Stimulated activated CD8-positive, alpha-beta memory T cell treated with anti-CD3 and anti-CD28 coated beads, Interleukin-7, amount 100 ng/mL, for 48 hours (primary cell): ENCODE measurements at regions not wholly inside any gene's neighbourhood (a gene's known extent, or its start where the extent isn't known, plus 50 kb on each side); places are given as distances from the start of the nearest gene placed in this dataset.

Experiments
- DNase-seq, 2 donors: peaks; one replicate each; pipeline ENCODE4 v3.0.0-alpha.2; 2020; ENCODE audit warnings: low read depth in 1 of 2; ENCODE audit errors: extremely low read depth in 1 of 2

- no peak for DNase-seq
Observed at GRCh38 chr14:83314764-83315163, 1781.1 kb upstream of the SEL1L start.

GRCh38 chr14:83316356-83316755 lies 1782.7 kb upstream of the SEL1L start:
- DNase-seq: no peak

DNA sequence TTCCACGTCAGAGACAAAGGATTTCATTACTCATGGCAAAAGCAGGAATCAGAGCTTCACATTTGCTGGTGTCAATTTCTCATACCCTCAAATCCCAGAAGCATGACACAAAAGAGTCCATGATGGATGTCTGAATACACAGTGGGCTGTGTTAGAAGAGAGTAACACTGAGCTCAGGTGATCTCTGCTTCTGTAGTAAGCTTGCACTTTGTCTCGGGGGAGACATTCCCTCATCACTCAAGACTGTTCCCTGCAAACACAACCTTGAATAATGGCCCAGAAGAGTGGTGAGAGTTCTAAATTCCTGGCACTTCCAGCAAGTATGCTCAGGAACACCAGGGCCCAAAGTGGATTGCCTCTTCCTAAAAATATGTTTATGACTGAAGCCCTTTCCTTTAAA lies 1787.2 kb upstream of the SEL1L start:
- DNase-seq: no peak

- DNase-seq: no peak
Observed at GRCh38 chr14:83331513-83331912, 1797.9 kb upstream of the SEL1L start.

DNA sequence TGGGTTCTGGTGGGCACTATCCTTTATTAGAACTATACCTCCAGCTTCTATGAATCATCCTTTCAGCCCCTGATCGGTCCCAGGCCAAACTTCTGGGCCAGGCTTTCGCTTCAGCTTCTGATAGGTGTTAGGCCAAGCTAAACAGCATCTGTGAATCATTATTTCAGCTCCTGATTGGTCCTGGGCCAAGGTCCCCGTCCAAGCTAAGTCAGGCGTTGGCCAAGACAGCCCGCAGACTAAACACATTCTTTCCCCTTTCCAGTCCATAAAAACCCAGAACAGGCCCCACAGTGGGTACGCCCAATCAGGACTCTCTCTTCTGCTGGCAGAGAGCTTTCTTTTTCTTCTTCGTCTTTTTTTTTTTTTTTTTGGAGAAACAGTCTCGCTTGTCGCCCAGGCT lies 1808.9 kb upstream of the SEL1L start:
- no peak for DNase-seq

GRCh38 chr14:83347874-83348273 lies 1814.2 kb upstream of the SEL1L start:
- DNase-seq: no peak

- DNase-seq: no peak
Observed at GRCh38 chr14:83355609-83356008, 1822.0 kb upstream of the SEL1L start.

DNA sequence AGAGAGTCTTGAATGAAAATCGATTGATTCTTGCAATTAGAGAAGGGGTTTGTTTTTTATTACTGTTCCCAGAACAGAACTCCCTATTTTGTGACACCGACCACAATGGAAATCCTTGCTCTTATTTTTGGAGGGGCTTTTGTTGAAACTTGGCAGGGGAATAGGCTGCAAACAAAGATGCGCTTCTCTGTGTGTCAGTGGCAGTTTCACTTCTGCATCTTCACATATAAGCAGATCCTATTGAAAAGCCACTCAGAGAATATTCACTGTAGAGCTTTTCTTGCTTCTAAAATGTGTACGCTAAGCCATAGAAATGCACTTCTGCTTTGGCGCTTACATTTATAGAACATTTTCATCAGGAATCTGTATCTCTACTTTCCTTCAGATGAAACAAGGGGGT lies 1822.4 kb upstream of the SEL1L start:
- no peak for DNase-seq

- no peak for DNase-seq
Observed at GRCh38 chr14:83372271-83372670, 1838.6 kb upstream of the SEL1L start.

- DNase-seq: no peak
Observed at GRCh38 chr14:83379436-83379835, 1845.8 kb upstream of the SEL1L start.

- no peak for DNase-seq
Observed at GRCh38 chr14:83384253-83384652, 1850.6 kb upstream of the SEL1L start.

- no peak for DNase-seq
Observed at GRCh38 chr14:83395321-83395720, 1861.7 kb upstream of the SEL1L start.

DNA sequence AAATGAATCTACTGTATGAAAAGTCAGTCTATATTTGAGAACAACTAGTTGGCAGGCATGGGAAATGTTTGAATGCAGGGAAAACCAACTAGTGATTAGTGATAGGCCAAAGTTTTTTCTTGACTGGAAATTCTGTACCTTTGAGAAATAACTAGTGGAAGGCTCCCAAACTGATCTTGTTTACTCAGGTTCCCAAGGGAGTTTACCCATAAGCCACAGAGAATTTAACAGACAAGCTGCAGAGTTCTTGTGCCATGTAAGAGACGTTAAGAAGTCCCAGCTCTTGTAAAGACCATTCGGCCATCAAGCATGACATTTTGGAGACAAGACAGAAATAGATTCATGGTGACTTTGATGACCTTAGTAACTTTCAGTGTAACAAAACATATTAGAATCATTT lies 1882.8 kb upstream of the SEL1L start:
- DNase-seq: no peak

GRCh38 chr14:83419420-83419819 lies 1885.8 kb upstream of the SEL1L start:
- no peak for DNase-seq

- no peak for DNase-seq
Observed at GRCh38 chr14:83421711-83422110, 1888.1 kb upstream of the SEL1L start.

- DNase-seq: no peak
Observed at GRCh38 chr14:83425138-83425537, 1891.5 kb upstream of the SEL1L start.

GRCh38 chr14:83425706-83426105 lies 1892.1 kb upstream of the SEL1L start:
- DNase-seq: no peak

GRCh38 chr14:83433618-83434017 lies 1900.0 kb upstream of the SEL1L start:
- DNase-seq: no peak

DNA sequence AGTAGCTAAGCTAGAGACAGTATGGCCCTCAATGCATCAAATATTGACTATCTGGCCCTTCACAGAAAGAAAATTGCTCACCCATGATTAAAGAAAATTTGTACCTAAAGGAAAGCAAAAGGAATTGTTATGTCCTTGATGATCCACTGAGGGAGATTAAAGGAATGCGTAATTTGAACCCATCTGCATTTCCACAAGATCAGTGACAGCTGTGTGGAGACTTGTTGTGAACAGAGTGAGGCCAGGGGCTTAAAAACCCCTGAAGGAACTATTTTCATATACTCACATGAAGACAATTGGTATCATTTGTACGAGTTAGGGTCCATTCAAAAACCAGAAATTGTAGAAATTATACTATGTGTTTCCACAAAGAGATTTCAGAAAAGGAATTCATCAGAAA lies 1908.1 kb upstream of the SEL1L start:
- no peak for DNase-seq

GRCh38 chr14:83455561-83455960 lies 1921.9 kb upstream of the SEL1L start:
- no peak for DNase-seq

GRCh38 chr14:83461521-83461920 lies 1927.9 kb upstream of the SEL1L start:
- no peak for DNase-seq

GRCh38 chr14:83462759-83463158 lies 1929.1 kb upstream of the SEL1L start:
- no peak for DNase-seq

DNA sequence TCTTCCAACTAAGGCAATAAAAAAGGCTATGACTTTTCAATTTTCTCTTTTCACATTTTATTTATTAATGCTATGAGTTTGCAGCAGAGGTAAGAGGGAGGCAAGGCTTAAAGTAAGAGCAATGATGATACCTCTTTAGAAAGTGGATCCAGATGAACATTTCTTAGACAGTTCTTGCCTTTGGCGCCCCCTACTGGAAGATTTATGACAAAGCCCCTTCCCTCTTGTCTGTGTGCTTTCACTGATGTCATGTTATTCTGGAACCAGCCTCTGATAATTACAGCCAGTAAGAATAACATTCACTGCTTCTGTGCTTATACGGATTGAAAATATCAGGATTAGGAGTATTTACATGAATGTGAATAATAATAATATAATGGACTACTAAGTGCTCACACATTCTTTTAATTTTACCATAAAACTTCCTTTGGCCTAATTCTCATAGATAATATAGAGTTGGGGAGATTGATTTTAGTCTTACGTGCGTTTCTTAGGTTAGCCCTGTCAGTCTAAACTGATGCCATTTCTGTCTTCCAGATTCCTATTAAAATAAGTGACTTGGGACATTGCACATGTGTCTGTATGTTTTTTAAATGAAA lies 1929.9 kb upstream of the SEL1L start:
- DNase-seq: no peak
